GM13977 (cell line): ENCODE measurements at regions not wholly inside any gene's neighbourhood (a gene's known extent, or its start where the extent isn't known, plus 50 kb on each side); places are given as distances from the start of the nearest gene placed in this dataset.

Source experiments
- DNase-seq: peaks from one replicate; pipeline ENCODE4 v3.0.0; 2012; ENCODE audit warnings: low spot score
- CTCF ChIP-seq: IDR thresholded peaks from 2 replicates; pipeline ENCODE4 v1.5.1; 2012; ENCODE audit warnings: mild to moderate bottlenecking, control low read depth; ENCODE audit not compliant: insufficient read depth; ENCODE audit errors: extremely low read depth, missing control alignments
- in situ Hi-C: fragments of 300-500 bp; cut with MboI; formaldehyde crosslinking; loops from one replicate; pipeline ENCODE4 v1.12.0; 2022; ENCODE audit warnings: low sequenced_read_pairs, low pct_unique_long_range_greater_than_20kb, mixed read lengths, inconsistent platforms; ENCODE audit not compliant: unreplicated experiment

GRCh38 chr12:88921890-88922532 lies 341.7 kb upstream of the KITLG start:
- DNase-seq, result no peak
- no peak for TF ChIP-seq CTCF
- in situ Hi-C loops, result no loop called here

DNA sequence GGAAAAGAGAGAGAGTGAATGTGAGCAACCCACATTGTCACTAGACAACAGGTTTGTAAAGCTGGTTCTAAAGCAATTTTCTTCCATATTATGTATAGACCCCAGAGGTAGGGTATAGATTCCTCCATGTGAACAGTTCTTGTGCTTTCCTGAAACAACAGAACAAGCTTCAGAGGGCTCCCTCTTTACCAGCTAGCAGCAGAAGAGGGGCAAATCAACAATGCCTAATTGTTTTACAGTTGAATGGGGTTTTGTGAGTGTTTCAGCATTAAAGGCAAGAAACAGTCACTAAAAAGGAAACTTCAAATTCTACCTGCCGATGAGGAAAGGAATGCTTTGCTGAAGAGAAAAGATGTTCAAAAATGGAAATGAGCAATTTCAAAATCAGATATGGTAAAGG lies 341.2 kb upstream of the KITLG start:
- TF ChIP-seq CTCF, result no peak
- DNase-seq, result no peak
- in situ Hi-C loops, result no loop called here

- in situ Hi-C loops, result no loop called here
- no peak for DNase-seq
- no peak for TF ChIP-seq CTCF
Observed at GRCh38 chr12:88918161-88918560, 337.9 kb upstream of the KITLG start.

- in situ Hi-C loops, result no loop called here
- DNase-seq, result no peak
- no peak for TF ChIP-seq CTCF
Observed at GRCh38 chr12:88914967-88915366, 334.7 kb upstream of the KITLG start.

- in situ Hi-C loops, result no loop called here
- DNase-seq, result no peak
- TF ChIP-seq CTCF, result no peak
Observed at GRCh38 chr12:88909510-88909909, 329.2 kb upstream of the KITLG start.

- in situ Hi-C loops, result no loop called here
- no peak for TF ChIP-seq CTCF
- no peak for DNase-seq
Observed at GRCh38 chr12:88908345-88908744, 328.1 kb upstream of the KITLG start.
